HepG2 (cell line): ENCODE measurements at regions not wholly inside any gene's neighbourhood (a gene's known extent, or its start where the extent isn't known, plus 50 kb on each side); places are given as distances from the start of the nearest gene placed in this dataset.

Experiments used
- ATAC-seq: fragments of 200-7000 bp; cut with Tn5 transposase; 3 replicates; pipeline ENCODE4 v1.9.1; 2020; ENCODE audit warnings: mild to moderate bottlenecking, moderate library complexity
- BruUV-seq: library from RNA; stranded (reverse); fragments of 400-500 nt; replicated peaks from 2 replicates; lab custom pipeline; 2021; lab: Mats Ljungman, UMichigan
- CTCF ChIA-PET: fragments of 300-600 bp; formaldehyde crosslinking; extraction: SDS; loops from one replicate; lab custom pipeline; 2021; ENCODE audit warnings: low total read pairs, inconsistent platforms, low intra/inter-chr PET ratio; lab: Yijun Ruan, JAX
- POLR2A ChIA-PET: fragments of 350-600 bp; sonication (Branson Sonifier 250); formaldehyde crosslinking; loops from one replicate; lab custom pipeline; 2020; ENCODE audit warnings: antibody characterized with exemption, inconsistent platforms; lab: Yijun Ruan, JAX
- DNase-seq: peaks from one replicate; pipeline ENCODE4 v3.0.0-alpha.2; 2015; ENCODE audit warnings: low spot score
- FAIRE-seq: peaks from 3 replicates; lab custom pipeline; 2011; peaks lifted over from hg19 to GRCh38; lab: Jason Lieb, UNC
- H2AFZ ChIP-seq: one replicate; pipeline ENCODE4 v1.6.1; 2011; ENCODE audit warnings: low read length, inconsistent platforms
- H3K27ac ChIP-seq: fragments of 300-600 bp; 3 replicates; pipeline ENCODE4 v1.8.0; 2011; ENCODE audit warnings: mixed run types, mild to moderate bottlenecking, mixed read lengths, low read length, inconsistent platforms; ENCODE audit not compliant: insufficient read depth; ENCODE audit errors: extremely low read length
- H3K27me3 ChIP-seq, 2 experiments: fragments of 200-600 bp in 1 of 2; 2 replicates in 1 of 2; 3 replicates in 1 of 2; pipeline versions ENCODE4 v1.6.0 to v1.8.0; 2011; ENCODE audit warnings: low read length in 2 of 2, mild to moderate bottlenecking in 2 of 2, moderate library complexity in 2 of 2, inconsistent platforms in 1 of 2; ENCODE audit not compliant: insufficient read depth in 2 of 2, control insufficient read depth in 1 of 2
- H3K36me3 ChIP-seq, 2 experiments: fragments of 200-600 bp in 1 of 2; replicated peaks in 1 of 2; 2 replicates in 1 of 2; 3 replicates in 1 of 2; pipeline versions ENCODE4 v1.5.1 to v1.8.0; 2011; ENCODE audit warnings: low read length in 2 of 2, inconsistent platforms in 1 of 2; ENCODE audit not compliant: insufficient read depth in 2 of 2, control insufficient read depth in 1 of 2
- H3K4me1 ChIP-seq: 2 replicates; pipeline ENCODE4 v1.5.1; 2012; ENCODE audit warnings: low read length, inconsistent platforms; ENCODE audit not compliant: insufficient read depth
- H3K4me2 ChIP-seq: 2 replicates; pipeline ENCODE4 v1.6.0; 2011; ENCODE audit warnings: low read depth, low read length, inconsistent platforms
- H3K4me3 ChIP-seq, 3 experiments: fragments of 200-600 bp in 1 of 3; sonication (generic), shearing (Covaris generic) in 1 of 3; replicated peaks in 1 of 3; 2 replicates each; pipeline ENCODE4 v1.5.1; 2011 to 2016; ENCODE audit warnings: low read length in 3 of 3, inconsistent platforms in 2 of 3, low read depth in 2 of 3, mild to moderate bottlenecking in 2 of 3, control low read depth in 1 of 3, mixed read lengths in 1 of 3; ENCODE audit not compliant: insufficient read depth in 1 of 3
- H3K79me2 ChIP-seq: one replicate; pipeline ENCODE4 v1.6.1; 2011; ENCODE audit warnings: low read length, inconsistent platforms; ENCODE audit not compliant: insufficient read depth
- H3K9ac ChIP-seq: 2 replicates; pipeline ENCODE4 v1.6.0; 2011; ENCODE audit warnings: mild to moderate bottlenecking, low read depth, low read length, inconsistent platforms; ENCODE audit not compliant: insufficient read depth
- H3K9me3 ChIP-seq: 2 replicates; pipeline ENCODE4 v1.5.1; 2012; ENCODE audit warnings: mild to moderate bottlenecking, low read length
- H4K20me1 ChIP-seq: 2 replicates; pipeline ENCODE4 v1.6.0; 2011; ENCODE audit warnings: inconsistent platforms, mild to moderate bottlenecking, low read length, moderate library complexity; ENCODE audit not compliant: insufficient read depth
- BCL6 ChIP-seq: IDR thresholded peaks from 2 replicates; pipeline ENCODE4 v1.6.1; 2016; ENCODE audit warnings: missing genetic modification reagents, missing compliant biosample characterization
- CCDC6 ChIP-seq: sonication (generic); formaldehyde crosslinking; IDR thresholded peaks from 2 replicates; pipeline ENCODE4 v1.8.1; 2022; ENCODE audit warnings: mild to moderate bottlenecking, missing genetic modification reagents, moderate library complexity
- CREM ChIP-seq, 2 experiments: sonication (generic) in 1 of 2; formaldehyde crosslinking in 1 of 2; IDR thresholded peaks; 2 replicates each; pipeline versions ENCODE4 v1.4.0 to v1.6.1; 2016 to 2020; ENCODE audit warnings: antibody characterized with exemption in 1 of 2, mild to moderate bottlenecking in 1 of 2, missing genetic modification reagents in 1 of 2
- JUNB ChIP-seq: sonication (generic); formaldehyde crosslinking; IDR thresholded peaks from 2 replicates; pipeline ENCODE4 v1.8.0; 2022; ENCODE audit warnings: missing genetic modification reagents, mild to moderate bottlenecking, borderline replicate concordance
- MIER3 ChIP-seq: IDR thresholded peaks from 2 replicates; pipeline ENCODE4 v1.6.1; 2016; ENCODE audit warnings: missing compliant biosample characterization, borderline replicate concordance
- NR2F6 ChIP-seq, 2 experiments: IDR thresholded peaks; 2 replicates each; pipeline ENCODE4 v1.6.1; 2016; ENCODE audit warnings: antibody characterized with exemption in 1 of 2, mild to moderate bottlenecking in 1 of 2
- REL ChIP-seq: sonication (generic); formaldehyde crosslinking; conservative IDR thresholded peaks from 2 replicates; pipeline ENCODE4 v1.8.0; 2022; ENCODE audit warnings: mild to moderate bottlenecking, missing genetic modification reagents, moderate library complexity
- SIX4 ChIP-seq: sonication (generic); formaldehyde crosslinking; IDR thresholded peaks from 2 replicates; pipeline ENCODE4 v1.4.0; 2020; ENCODE audit warnings: missing genetic modification reagents
- ZBTB42 ChIP-seq: sonication (generic); formaldehyde crosslinking; IDR thresholded peaks from 2 replicates; pipeline ENCODE4 v1.5.0; 2020; ENCODE audit warnings: mild to moderate bottlenecking, missing genetic modification reagents
- ZNF180 ChIP-seq: sonication (generic); formaldehyde crosslinking; IDR thresholded peaks from 2 replicates; pipeline ENCODE4 v1.4.0; 2020; ENCODE audit warnings: low read depth, missing genetic modification reagents, borderline replicate concordance
- ZNF432 ChIP-seq: sonication (generic); formaldehyde crosslinking; IDR thresholded peaks from 2 replicates; pipeline ENCODE4 v1.5.0; 2020; ENCODE audit warnings: missing genetic modification reagents, mild to moderate bottlenecking, borderline replicate concordance
- ZNF510 ChIP-seq: sonication (generic); formaldehyde crosslinking; IDR thresholded peaks from 2 replicates; pipeline ENCODE4 v1.4.0; 2020; ENCODE audit warnings: low read depth, mild to moderate bottlenecking, missing genetic modification reagents
- WGBS: methylation state at CpG from one replicate; pipeline ENCODE4 v1.1.6; 2017; ENCODE audit warnings: low lambda C conversion rate; 5-methylcytosine and 5-hydroxymethylcytosine counted together
- in situ Hi-C: cut with HindIII; loops from 2 replicates; pipeline ENCODE4 v1.10.0; 2017; ENCODE audit warnings: low pct_unique_long_range_greater_than_20kb; ENCODE audit not compliant: extremely low pct_ligation_motif_present
- intact Hi-C: fragments of 100-400 bp; cut with micrococcal nuclease; formaldehyde crosslinking; loops from one replicate; pipeline ENCODE4 v1.10.0; 2022; ENCODE audit not compliant: unreplicated experiment
- TF ChIP-seq, protein P1 (sequence below): sonication (generic); formaldehyde crosslinking; conservative IDR thresholded peaks from 2 replicates; pipeline ENCODE4 v1.8.0; 2022; ENCODE audit warnings: missing genetic modification reagents
- TF ChIP-seq, protein P2 (sequence below): IDR thresholded peaks from 2 replicates; pipeline ENCODE4 v1.6.1; 2016; ENCODE audit warnings: missing biosample characterization, missing genetic modification reagents, low read depth
- TF ChIP-seq, protein P3 (sequence below): sonication (generic); formaldehyde crosslinking; IDR thresholded peaks from 2 replicates; pipeline ENCODE4 v1.8.1; 2022; ENCODE audit warnings: mild to moderate bottlenecking, missing genetic modification reagents
- TF ChIP-seq, protein P4 (sequence below): sonication (generic); formaldehyde crosslinking; IDR thresholded peaks from 2 replicates; pipeline ENCODE4 v1.4.0; 2020; ENCODE audit warnings: missing genetic modification reagents
- TF ChIP-seq, protein P5 (sequence below): sonication (generic); formaldehyde crosslinking; IDR thresholded peaks from 2 replicates; pipeline ENCODE4 v1.5.0; 2020; ENCODE audit warnings: mild to moderate bottlenecking, missing genetic modification reagents, borderline replicate concordance

DNA sequence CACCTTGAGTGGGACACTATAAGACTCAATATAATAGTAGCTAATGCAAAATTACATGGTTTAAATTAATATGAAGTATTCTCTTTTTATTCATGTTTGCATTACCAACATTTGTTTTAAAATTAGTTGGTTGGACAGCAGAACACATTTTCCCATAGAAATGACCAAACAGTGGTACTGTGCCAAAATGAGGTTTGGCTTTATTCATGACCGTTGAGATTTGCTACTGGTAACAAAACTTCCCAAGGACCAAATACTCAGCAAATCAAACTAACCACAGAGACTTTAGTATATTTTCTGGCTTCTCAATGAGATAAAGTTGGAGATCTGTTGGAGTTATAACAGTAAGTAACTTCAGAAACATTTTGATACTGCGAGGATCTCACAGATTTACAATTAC, 637.8 kb upstream of the MEF2C start:
- no TSS peak for BruUV-seq
- no peaks in the 10 kb centered on the region for H4K20me1 ChIP-seq
- POLR2A ChIA-PET = no interaction called here
- DNase-seq = no peak
- H3K79me2 ChIP-seq = no peaks in the 10 kb centered on the region
- no peak for ATAC-seq
- H3K9me3 ChIP-seq = peaks cover 45% of the 10 kb centered on the region
- no peaks in the 10 kb centered on the region for H3K27me3 ChIP-seq
- CTCF ChIA-PET = no interaction called here
- no peaks in the 10 kb centered on the region for H3K4me1 ChIP-seq
- no peak for FAIRE-seq
- intact Hi-C loops (no loop called here), in situ Hi-C loops (no loop called here)
- WGBS = 2% methylated on average over 2 of the region's 2 CpGs
- no peak overlapping the region for H3K27ac ChIP-seq
- no peak overlapping the region for H3K9ac ChIP-seq
- H3K36me3 ChIP-seq = no peaks in the 10 kb centered on the region
- no peak overlapping the region for H3K4me3 ChIP-seq
- no peak overlapping the region for H2AFZ ChIP-seq
- no peak overlapping the region for H3K4me2 ChIP-seq
- no peak for TF ChIP-seq CCDC6 (CRISPR knock-in tag)
- TF ChIP-seq, protein P1, sequence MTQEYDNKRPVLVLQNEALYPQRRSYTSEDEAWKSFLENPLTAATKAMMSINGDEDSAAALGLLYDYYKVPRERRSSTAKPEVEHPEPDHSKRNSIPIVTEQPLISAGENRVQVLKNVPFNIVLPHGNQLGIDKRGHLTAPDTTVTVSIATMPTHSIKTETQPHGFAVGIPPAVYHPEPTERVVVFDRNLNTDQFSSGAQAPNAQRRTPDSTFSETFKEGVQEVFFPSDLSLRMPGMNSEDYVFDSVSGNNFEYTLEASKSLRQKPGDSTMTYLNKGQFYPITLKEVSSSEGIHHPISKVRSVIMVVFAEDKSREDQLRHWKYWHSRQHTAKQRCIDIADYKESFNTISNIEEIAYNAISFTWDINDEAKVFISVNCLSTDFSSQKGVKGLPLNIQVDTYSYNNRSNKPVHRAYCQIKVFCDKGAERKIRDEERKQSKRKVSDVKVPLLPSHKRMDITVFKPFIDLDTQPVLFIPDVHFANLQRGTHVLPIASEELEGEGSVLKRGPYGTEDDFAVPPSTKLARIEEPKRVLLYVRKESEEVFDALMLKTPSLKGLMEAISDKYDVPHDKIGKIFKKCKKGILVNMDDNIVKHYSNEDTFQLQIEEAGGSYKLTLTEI (CRISPR knock-in tag) = no peak
- TF ChIP-seq ZNF510 (CRISPR knock-in tag) = no peak
- TF ChIP-seq ZNF180 (CRISPR knock-in tag) = no peak
- TF ChIP-seq, protein P2, sequence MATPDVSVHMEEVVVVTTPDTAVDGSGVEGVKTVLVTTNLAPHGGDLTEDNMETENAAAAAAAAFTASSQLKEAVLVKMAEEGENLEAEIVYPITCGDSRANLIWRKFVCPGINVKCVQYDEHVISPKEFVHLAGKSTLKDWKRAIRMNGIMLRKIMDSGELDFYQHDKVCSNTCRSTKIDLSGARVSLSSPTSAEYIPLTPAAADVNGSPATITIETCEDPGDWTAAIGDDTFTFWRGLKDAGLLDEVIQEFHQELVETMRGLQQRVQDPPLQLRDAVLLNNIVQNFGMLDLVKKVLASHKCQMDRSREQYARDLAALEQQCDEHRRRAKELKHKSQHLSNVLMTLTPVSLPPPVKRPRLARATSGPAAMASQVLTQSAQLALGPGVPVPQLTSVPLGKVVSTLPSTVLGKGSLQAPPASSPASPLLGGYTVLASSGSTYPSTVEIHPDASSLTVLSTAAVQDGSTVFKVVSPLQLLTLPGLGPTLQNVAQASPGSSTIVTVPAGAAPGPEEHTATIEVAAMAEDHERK (CRISPR knock-in tag) = no peak
- TF ChIP-seq BCL6 (CRISPR knock-in tag) = no peak
- TF ChIP-seq, protein P3, sequence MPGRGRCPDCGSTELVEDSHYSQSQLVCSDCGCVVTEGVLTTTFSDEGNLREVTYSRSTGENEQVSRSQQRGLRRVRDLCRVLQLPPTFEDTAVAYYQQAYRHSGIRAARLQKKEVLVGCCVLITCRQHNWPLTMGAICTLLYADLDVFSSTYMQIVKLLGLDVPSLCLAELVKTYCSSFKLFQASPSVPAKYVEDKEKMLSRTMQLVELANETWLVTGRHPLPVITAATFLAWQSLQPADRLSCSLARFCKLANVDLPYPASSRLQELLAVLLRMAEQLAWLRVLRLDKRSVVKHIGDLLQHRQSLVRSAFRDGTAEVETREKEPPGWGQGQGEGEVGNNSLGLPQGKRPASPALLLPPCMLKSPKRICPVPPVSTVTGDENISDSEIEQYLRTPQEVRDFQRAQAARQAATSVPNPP (CRISPR knock-in tag) = no peak
- TF ChIP-seq, protein P4, sequence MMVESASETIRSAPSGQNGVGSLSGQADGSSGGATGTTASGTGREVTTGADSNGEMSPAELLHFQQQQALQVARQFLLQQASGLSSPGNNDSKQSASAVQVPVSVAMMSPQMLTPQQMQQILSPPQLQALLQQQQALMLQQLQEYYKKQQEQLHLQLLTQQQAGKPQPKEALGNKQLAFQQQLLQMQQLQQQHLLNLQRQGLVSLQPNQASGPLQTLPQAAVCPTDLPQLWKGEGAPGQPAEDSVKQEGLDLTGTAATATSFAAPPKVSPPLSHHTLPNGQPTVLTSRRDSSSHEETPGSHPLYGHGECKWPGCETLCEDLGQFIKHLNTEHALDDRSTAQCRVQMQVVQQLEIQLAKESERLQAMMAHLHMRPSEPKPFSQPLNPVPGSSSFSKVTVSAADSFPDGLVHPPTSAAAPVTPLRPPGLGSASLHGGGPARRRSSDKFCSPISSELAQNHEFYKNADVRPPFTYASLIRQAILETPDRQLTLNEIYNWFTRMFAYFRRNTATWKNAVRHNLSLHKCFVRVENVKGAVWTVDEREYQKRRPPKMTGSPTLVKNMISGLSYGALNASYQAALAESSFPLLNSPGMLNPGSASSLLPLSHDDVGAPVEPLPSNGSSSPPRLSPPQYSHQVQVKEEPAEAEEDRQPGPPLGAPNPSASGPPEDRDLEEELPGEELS (CRISPR knock-in tag) = no peak
- TF ChIP-seq NR2F6 (IDR thresholded peaks at IDR 0.05) = no peak
- no peak for TF ChIP-seq NR2F6 (CRISPR knock-in tag; IDR thresholded peaks at IDR 0.05)
- no peak for TF ChIP-seq JUNB (CRISPR knock-in tag)
- no peak for TF ChIP-seq CREM (IDR thresholded peaks at IDR 0.05)
- TF ChIP-seq CREM (CRISPR knock-in tag; IDR thresholded peaks at IDR 0.05) = no peak
- TF ChIP-seq ZBTB42 (CRISPR knock-in tag) = no peak
- TF ChIP-seq, protein P5, sequence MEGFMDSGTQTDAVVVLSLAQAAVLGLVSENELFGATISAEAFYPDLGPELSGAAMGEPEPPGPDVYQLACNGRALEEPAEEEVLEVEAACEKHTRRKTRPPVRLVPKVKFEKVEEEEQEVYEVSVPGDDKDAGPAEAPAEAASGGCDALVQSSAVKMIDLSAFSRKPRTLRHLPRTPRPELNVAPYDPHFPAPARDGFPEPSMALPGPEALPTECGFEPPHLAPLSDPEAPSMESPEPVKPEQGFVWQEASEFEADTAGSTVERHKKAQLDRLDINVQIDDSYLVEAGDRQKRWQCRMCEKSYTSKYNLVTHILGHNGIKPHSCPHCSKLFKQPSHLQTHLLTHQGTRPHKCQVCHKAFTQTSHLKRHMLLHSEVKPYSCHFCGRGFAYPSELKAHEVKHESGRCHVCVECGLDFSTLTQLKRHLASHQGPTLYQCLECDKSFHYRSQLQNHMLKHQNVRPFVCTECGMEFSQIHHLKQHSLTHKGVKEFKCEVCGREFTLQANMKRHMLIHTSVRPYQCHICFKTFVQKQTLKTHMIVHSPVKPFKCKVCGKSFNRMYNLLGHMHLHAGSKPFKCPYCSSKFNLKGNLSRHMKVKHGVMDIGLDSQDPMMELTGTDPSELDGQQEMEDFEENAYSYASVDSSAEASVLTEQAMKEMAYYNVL (CRISPR knock-in tag) = no peak
- TF ChIP-seq REL (CRISPR knock-in tag) = no peak
- TF ChIP-seq SIX4 (CRISPR knock-in tag) = no peak
- TF ChIP-seq ZNF432 (CRISPR knock-in tag) = no peak
- TF ChIP-seq MIER3 (CRISPR knock-in tag) = no peak
